NCI-H446 (cell line): ENCODE measurements at regions not wholly inside any gene's neighbourhood (a gene's known extent, or its start where the extent isn't known, plus 50 kb on each side); places are given as distances from the start of the nearest gene placed in this dataset.

ENCODE experiments used
- DNase-seq, 2 experiments: peaks; one replicate each; lab custom pipeline; 2025; lab: John Stamatoyannopoulos, UW

- DNase-seq, result no peak
Measured at GRCh38 chr3:13209634-13209997, 136.4 kb upstream of the IQSEC1 start.

- DNase-seq, result no peak
Measured at GRCh38 chr3:13208706-13209633, 135.7 kb upstream of the IQSEC1 start.

GRCh38 chr3:13207975-13208705 is 134.9 kb upstream of the IQSEC1 start:
- no peak for DNase-seq

GRCh38 chr3:13207578-13207922 is 134.3 kb upstream of the IQSEC1 start:
- no peak for DNase-seq

- no peak for DNase-seq
Measured at GRCh38 chr3:13206799-13207577, 133.8 kb upstream of the IQSEC1 start.

- no peak for DNase-seq
Measured at GRCh38 chr3:13205567-13206143, 132.4 kb upstream of the IQSEC1 start.

- DNase-seq, result no peak
Measured at GRCh38 chr3:13204177-13204581, 130.9 kb upstream of the IQSEC1 start.

GRCh38 chr3:13203398-13204176 is 130.4 kb upstream of the IQSEC1 start:
- no peak for DNase-seq

GRCh38 chr3:13202744-13203397 is 129.6 kb upstream of the IQSEC1 start:
- no peak for DNase-seq

- DNase-seq, result no peak
Measured at GRCh38 chr3:13201851-13202250, 128.6 kb upstream of the IQSEC1 start.

- DNase-seq, result no peak
Measured at GRCh38 chr3:13200946-13201345, 127.7 kb upstream of the IQSEC1 start.

- DNase-seq, result no peak
Measured at GRCh38 chr3:13200465-13200864, 127.2 kb upstream of the IQSEC1 start.

- DNase-seq, result no peak
Measured at GRCh38 chr3:13199899-13200451, 126.7 kb upstream of the IQSEC1 start.

- DNase-seq, result no peak
Measured at GRCh38 chr3:13199006-13199776, 126.0 kb upstream of the IQSEC1 start.

- no peak for DNase-seq
Measured at GRCh38 chr3:13198264-13198879, 125.1 kb upstream of the IQSEC1 start.

GRCh38 chr3:13197795-13198194 is 124.6 kb upstream of the IQSEC1 start:
- no peak for DNase-seq

GRCh38 chr3:13197281-13197680 is 124.1 kb upstream of the IQSEC1 start:
- no peak for DNase-seq

- no peak for DNase-seq
Measured at GRCh38 chr3:13195374-13195773, 122.1 kb upstream of the IQSEC1 start.
